ENCODE measurements at regions not wholly inside any gene's neighbourhood (a gene's known extent, or its start where the extent isn't known, plus 50 kb on each side); places are given as distances from the start of the nearest gene placed in this dataset.
"Not testable (repeated sequence)": the region's sequence is repeated elsewhere in the genome, so short reads cannot be mapped to it uniquely, and the experiment has no call there.

DNA sequence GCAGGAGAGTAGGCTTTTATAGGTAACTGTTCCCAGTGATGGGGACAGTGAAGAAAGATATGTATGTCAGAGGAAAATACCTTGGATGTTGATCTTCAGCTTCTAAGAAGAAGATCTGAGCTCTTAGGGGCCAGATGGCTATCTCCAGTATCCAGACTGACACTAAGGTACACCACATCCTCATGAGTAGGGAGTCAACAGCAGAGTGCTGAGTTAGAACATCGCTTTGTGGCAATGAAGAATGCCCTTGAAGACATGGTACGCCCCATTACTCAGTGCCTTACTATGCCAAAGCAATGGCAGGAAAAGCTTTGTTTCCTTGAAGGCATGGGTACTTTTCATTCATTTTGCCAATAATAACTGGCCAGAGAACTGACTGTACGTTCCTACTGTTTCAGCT is 263.7 kb downstream of the CEMIP2 start:
- DNase-seq, result peak; percentile 73

GRCh38 chr9:71498691-71499090 is 269.6 kb downstream of the CEMIP2 start:
- no peak for DNase-seq

- no peak for DNase-seq
Measured at GRCh38 chr9:71490810-71491209, 277.5 kb downstream of the CEMIP2 start.

DNA sequence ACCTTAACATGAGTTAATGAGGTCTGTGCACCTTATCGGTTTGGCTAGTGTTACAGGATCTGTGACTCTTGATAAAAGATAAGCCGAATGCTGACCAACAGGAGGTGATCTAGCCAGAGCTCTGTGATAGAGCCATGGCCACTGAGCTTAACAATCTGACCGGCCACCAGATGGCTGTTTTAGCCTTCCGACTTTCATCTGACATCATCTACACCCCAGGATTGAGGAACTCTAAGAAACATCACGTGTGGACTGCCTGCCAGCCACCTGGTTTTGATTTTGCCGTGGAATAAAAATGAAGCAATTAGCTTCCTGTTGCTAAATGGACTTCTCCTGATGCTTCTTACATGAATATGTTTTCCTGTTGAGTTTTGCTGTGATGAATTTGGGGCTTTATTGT is 281.3 kb downstream of the CEMIP2 start:
- DNase-seq, result no peak

DNA sequence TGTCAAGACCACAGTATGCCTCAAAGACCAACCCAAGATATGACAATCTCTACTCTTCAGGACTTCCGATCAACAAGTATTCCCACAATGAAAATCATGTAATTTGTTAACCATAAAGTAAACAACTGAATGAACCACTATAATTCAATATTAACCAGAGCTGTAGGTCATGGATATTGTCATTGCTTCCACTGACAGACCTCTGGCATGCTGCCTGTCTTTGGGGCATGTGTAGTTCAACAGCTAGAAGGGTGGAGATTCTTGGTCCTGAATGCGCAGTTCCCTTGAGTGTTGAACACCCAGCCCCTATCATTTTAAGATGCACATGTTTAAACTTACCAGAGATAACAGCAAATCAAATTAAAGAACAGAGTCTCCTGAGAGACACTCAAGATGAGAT is 283.0 kb downstream of the CEMIP2 start:
- DNase-seq, result no peak

DNA sequence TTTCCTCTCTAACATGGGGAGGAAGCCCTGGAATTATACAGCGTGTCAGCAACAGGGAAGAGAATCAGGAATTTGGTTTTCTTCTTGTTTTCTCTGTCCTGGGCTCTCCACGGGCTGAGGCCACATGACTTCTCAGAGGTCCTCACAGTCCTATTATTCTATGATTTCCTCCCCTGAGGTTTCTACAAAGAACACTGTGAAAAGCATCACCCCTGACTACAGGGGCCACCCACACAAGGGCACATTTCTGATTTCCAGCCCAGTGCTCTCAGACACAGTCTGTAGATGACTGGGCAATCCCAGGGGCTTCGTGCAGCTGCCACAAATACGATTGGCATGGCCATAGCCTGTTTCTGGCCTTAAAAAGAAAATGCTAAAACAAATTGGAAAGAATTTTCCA is 284.9 kb downstream of the CEMIP2 start:
- no peak for DNase-seq

DNA sequence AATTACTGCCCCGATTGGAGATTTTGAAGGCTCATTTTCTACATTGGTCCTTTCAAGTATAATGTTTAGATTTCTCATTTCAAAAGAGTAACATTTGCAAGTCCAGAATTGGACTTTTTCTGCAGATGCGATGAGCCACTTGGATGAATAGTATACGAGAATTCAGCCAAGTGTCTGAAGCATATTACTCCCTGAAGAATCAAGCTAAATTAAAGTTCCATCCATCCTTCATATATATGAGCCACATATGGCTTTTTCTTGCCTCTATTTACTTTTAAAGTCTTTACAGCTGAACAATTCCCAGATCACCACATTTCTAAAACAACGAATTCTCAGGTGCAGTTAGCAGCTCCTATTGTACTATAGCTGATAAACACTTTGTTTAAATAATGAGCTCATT is 288.7 kb downstream of the CEMIP2 start:
- DNase-seq, result no peak

GRCh38 chr9:71472400-71472799 is 295.9 kb downstream of the CEMIP2 start:
- DNase-seq, result no peak

DNA sequence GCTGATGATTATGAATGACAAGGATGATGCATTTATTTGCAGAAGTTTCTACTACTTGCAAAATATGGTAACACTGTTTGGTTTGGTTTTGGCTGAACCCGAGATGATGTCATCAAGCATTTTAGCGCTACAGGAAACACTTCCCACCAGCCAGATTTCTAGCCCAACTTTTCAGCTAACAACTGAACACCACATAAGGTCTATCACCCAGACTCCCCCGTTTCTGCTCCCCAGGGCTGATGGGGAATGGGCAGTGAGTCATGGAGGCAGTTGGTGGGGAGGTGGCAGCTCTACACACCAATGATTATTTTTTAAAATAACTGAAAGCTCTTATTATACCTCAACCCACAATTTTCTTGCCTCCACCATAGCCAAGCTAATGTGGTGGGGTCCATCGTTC is 302.9 kb downstream of the CEMIP2 start:
- no peak for DNase-seq

DNA sequence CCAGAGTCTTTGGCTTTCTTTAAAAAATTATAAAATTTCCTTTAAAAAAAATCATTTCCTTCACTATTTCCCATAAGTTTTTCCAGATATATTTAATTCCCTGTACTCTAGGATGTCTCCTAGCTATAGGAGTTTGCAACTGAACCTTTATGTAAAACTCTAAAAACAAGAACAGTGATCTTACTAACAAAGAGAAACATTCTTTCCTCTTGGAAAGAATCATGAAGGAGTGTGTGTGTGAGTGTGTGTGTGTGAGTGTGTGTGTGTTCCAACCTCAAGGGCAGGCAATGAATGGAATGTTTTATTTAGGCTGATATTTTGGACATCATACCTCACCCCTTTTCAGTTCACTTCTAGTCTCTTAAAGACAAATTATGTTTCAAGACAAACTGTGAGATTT is 309.2 kb downstream of the CEMIP2 start:
- DNase-seq, result no peak

DNA sequence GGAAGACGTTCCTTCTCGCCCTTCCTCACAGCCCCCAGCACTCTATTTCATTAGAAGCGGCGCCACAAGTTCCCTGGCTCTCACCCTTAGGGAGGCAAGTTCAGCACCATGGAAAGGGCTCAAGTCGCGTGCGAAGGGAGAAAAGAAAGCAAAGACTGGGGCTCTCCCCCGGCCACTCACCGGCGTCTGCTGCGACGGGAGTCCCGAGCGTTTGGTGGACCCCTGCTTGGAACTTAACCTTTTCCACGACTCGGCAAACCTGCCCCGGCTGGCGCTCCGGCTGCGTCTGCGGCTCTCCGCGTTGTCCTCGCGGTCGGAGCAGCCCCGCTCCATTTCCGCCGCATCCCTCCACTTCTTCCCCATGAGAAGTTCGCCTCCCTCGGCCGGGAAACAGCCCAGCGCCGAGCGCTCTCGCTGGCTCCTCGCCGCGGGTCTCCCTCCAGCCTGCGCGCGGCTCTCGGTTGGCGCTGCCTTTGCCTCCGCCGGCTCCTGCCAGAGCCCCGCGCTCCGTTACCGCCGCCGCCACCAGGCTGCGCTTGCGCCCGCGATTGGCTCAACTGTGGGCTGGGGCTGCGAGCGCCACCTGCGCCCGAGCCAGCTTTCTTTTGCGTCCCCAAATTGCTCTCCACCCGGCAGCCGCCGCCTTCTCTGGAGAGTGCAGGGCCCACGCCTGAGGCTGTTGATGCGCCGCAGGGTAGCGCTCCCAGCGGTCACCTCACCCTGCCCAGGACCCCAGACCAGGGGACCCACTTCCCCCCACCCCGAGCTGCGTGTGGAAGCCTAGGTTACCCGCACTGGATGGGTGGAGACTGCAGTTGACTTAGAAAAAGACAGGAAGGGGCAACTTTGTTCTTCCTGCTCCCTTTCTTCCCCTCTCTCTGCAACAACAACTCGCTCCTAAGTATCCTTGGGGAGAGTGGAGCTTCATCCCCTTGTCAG is 321.6 kb downstream of the CEMIP2 start:
- DNase-seq, result peak; percentile 36

GRCh38 chr9:71446106-71446472 is 322.2 kb downstream of the CEMIP2 start:
- DNase-seq, result no peak

DNA sequence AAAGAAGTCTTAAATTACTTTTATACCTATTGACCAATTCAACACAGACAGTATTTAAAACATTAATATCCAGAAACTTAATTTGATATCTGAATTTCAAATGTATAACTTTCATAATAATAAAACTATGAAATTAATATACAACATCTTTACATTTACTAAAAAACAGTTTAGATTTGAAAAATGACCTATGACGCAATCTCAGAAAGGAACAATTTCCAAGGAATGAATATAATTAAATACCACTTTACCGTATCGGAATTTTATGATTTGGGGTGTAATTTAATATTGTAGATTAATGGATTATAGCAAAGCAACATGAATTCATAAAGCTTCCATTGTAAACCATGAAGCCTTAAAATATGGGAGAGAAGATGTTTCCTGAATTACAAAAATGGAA is 321.5 kb upstream of the TRPM3 start:
- DNase-seq, result no peak

- DNase-seq, result no peak
Measured at GRCh38 chr9:71441266-71441665, 319.8 kb upstream of the TRPM3 start.

- DNase-seq, result no peak
Measured at GRCh38 chr9:71431931-71432330, 310.5 kb upstream of the TRPM3 start.

DNA sequence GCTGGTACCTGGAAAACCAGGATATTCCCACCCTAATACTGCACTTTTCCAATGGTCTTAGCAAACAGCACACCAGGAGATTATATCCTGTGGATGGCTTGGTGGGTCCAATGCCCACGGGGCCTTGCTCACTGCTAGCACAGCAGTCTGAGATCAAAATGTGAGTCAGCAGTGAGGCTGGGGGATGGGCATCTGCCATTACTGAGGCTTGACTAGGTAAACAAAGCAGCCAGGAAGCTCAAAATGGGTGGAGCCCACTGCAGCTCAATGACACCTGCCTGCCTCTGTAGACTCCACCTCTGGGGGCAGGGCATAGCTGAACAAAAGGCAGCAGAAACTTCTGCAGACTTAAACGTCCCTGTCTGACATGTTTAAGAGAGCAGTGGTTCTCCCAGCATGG is 285.9 kb upstream of the TRPM3 start:
- not testable (repeated sequence) for DNase-seq

DNA sequence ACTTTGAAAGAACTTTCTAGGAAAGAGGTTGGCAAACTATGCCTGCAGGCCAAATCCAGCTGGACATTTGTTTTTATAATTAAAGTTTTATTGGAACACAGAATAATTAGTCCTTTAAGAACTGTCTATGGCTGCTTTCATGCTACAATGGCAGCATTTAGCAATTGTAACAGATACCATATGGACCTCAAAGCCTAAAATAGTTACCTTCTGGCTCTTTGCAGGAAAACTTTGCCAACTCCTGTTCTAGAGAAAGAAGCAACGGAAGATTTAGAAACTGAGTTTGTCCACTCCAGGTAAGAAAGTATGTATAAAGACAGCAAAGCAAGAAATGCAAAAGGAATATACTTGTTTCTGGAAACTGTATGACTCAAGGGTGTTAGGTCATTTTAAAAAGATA is 281.7 kb upstream of the TRPM3 start:
- no peak for DNase-seq

DNA sequence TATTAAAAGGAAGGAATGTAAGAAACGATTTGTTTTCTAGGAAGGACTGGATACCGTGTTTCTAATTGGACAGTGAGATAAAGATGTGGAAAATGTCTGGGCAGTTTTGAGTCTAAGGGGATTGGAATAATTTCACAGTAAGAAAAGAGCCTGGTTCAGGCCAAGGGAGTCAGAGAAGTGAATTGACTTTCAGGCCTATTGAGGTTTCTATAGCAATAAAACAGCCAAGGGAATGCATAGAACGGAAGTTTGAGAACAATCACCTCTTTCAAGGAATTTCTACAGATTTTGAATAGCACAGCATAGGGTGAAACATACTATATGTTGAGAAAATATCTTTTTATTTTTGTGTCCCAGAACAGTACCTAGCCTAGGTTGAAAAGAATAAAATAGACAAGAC is 271.6 kb upstream of the TRPM3 start:
- no peak for DNase-seq

- no peak for DNase-seq
Measured at GRCh38 chr9:71384343-71384742, 262.9 kb upstream of the TRPM3 start.

DNA sequence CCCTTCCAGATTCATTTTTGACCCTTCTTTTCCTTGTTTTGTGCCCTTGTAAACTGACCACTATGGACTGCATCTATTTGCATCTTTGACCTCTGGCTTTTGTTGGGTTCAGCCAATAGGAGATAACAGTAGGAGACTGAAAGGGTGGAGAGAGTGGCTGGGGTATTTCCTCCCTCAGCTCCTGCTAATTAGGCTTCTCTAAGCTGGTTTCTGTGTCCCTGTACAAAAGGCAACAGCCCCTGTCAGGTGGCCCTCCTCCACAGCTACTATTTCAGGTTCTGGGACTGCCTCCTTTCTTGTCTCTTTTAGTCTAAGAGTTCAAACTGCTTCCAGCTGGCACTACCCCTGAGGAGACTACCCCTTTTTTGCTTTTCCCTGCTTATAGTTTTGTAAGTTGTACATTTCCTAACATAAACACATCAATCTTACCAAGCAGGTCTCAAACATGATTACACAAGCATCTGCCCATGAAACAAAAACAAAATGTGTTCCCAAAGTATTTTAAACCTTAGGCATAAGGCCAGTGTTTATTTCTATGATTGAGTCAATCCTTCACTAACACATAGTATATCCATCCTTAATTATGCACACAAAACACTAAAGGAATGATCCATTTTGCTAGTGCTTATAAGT is 262.0 kb upstream of the TRPM3 start:
- DNase-seq, result no peak

DNA sequence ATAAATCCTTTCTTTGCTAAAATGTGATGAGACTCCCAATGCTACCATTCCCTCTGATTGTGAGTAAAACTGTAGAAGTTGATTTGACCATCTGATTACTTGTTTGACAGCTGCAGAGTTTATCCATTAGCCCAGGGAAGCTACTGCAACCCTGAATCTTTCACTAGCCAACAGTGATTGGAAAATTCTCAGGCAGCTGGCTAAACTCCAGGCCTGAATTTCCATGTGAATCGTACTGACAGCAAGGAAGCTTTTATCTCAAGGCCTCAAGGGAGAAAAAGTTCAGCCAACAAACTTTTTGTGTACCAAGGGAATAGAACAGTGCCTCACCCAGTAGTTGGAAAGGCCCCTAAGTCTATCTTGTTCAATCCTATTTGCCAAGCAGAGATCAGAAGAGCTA is 246.7 kb upstream of the TRPM3 start:
- no peak for DNase-seq

DNA sequence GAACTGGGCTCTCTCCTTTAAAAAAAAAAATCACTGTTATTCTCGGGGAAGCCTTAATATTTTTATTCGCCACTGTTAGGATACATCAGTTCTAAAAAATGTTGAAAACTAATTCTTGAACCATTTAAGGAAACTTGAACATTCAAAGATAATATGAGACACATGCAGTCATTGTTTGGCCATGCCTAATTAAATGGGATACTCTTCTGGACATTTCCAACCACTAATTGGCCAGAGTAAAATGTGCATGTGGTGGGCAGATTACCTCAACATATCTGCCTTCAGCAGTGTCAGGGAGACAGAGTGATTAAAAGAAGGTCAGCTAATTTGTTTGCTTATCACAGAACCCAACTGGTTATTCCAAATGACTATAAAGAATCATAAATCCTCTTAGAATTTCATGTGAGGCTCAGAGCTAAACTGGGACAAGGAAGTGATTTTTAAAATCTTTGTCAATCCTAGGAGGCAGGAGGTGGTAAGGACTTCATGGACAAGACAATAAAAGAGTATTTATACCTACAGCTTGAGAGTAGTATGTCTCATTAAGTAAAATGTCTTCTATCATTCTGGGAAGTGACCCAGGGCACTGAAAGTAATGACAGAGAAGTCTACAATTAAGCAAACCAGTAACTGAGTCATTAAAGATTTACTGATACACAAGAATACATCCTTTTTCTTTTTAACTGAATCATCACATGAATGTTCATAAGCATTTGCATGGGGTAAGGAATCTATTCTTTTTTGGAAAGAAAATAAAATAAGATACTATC is 242.9 kb upstream of the TRPM3 start:
- DNase-seq, result no peak

GRCh38 chr9:71363286-71363961 is 242.0 kb upstream of the TRPM3 start:
- no peak for DNase-seq

Measured in kidney glomerular epithelial cell (primary cell).